Activated T-helper 1 cell treated with anti-CD3 and anti-CD28 coated beads, Interleukin-12 subunit alpha, Interleukin-12 subunit beta, Interleukin-2, Interleukin-4 antibody, amounts not matched to agents 30 ng/mL and 10 ng/mL and 1 ng/mL, durations not matched to agents 14 hours and 24 hours and 36 hours (primary cell): ENCODE measurements at regions not wholly inside any gene's neighbourhood (a gene's known extent, or its start where the extent isn't known, plus 50 kb on each side); places are given as distances from the start of the nearest gene placed in this dataset.

Source experiments
- DNase-seq: peaks from one replicate; pipeline ENCODE4 v3.0.0; 2021; ENCODE audit warnings: low spot score
- H3K27ac Mint-ChIP-seq: one replicate; pipeline ENCODE4 v1.8.0; 2021; ENCODE audit warnings: mild to moderate bottlenecking, mixed read lengths
- H3K27me3 Mint-ChIP-seq: one replicate; pipeline ENCODE4 v1.8.0; 2022; ENCODE audit warnings: mild to moderate bottlenecking, moderate library complexity, mixed read lengths; ENCODE audit not compliant: insufficient read depth
- H3K36me3 Mint-ChIP-seq: one replicate; pipeline ENCODE4 v1.8.0; 2021; ENCODE audit warnings: low read depth, mixed read lengths
- H3K4me1 Mint-ChIP-seq: one replicate; pipeline ENCODE4 v1.8.0; 2021; ENCODE audit warnings: low read depth, mixed read lengths
- H3K4me3 Mint-ChIP-seq: one replicate; pipeline ENCODE4 v1.8.0; 2021; ENCODE audit warnings: mild to moderate bottlenecking, moderate library complexity, mixed read lengths
- H3K9me3 Mint-ChIP-seq: one replicate; pipeline ENCODE4 v1.8.0; 2021; ENCODE audit warnings: mixed read lengths
- intact Hi-C: fragments of 100-400 bp; cut with micrococcal nuclease; formaldehyde crosslinking; loops from one replicate; pipeline ENCODE4 v1.15.1; 2024

- Mint-ChIP-seq H3K27ac (no peak overlapping the region), H3K36me3 (no peaks in the 10 kb centered on the region), H3K4me3 (no peak overlapping the region), H3K4me1 (no peaks in the 10 kb centered on the region), H3K27me3 (no peaks in the 10 kb centered on the region), H3K9me3 (peaks cover 5% of the 10 kb centered on the region)
- intact Hi-C loops = no loop called here
- DNase-seq = no peak
These were observed 53.3 kb upstream of the CNTNAP5 start for GRCh38 chr2:123971564-123972318.
